H9 (cell line): ENCODE measurements at regions not wholly inside any gene's neighbourhood (a gene's known extent, or its start where the extent isn't known, plus 50 kb on each side); places are given as distances from the start of the nearest gene placed in this dataset.

Experiments used
- DNase-seq: peaks from one replicate; pipeline ENCODE4 v3.0.0-alpha.2; 2017
- H2AFZ ChIP-seq: one replicate; pipeline ENCODE4 v1.6.1; 2013; ENCODE audit warnings: mild to moderate bottlenecking, low read length, control low read depth, moderate library complexity
- H2AK5ac ChIP-seq: 2 replicates; pipeline ENCODE4 v1.6.1; 2013; ENCODE audit warnings: low read length, control low read depth, mixed read lengths; ENCODE audit not compliant: insufficient read length
- H2BK120ac ChIP-seq: one replicate; pipeline ENCODE4 v1.6.1; 2013; ENCODE audit warnings: low read depth, mild to moderate bottlenecking, low read length, control low read depth, inconsistent platforms; ENCODE audit not compliant: poor library complexity, severe bottlenecking
- H2BK12ac ChIP-seq: 2 replicates; pipeline ENCODE4 v1.6.1; 2013; ENCODE audit warnings: low read length, control low read depth, mixed read lengths, low read depth; ENCODE audit not compliant: insufficient read length
- H2BK15ac ChIP-seq: 2 replicates; pipeline ENCODE4 v1.6.1; 2013; ENCODE audit warnings: low read depth, low read length, control low read depth
- H2BK20ac ChIP-seq: one replicate; pipeline ENCODE4 v1.6.1; 2013; ENCODE audit warnings: low read depth, mild to moderate bottlenecking, low read length, control low read depth, inconsistent platforms; ENCODE audit not compliant: poor library complexity, severe bottlenecking
- H2BK5ac ChIP-seq: 2 replicates; pipeline ENCODE4 v1.6.1; 2013; ENCODE audit warnings: low read length, control low read depth, mixed read lengths; ENCODE audit not compliant: insufficient read length
- H3K14ac ChIP-seq: 2 replicates; pipeline ENCODE4 v1.6.1; 2013; ENCODE audit warnings: low read length, control low read depth; ENCODE audit not compliant: insufficient read depth
- H3K18ac ChIP-seq: 2 replicates; pipeline ENCODE4 v1.6.1; 2013; ENCODE audit warnings: low read depth, mild to moderate bottlenecking, mixed read lengths, low read length, control low read depth; ENCODE audit not compliant: insufficient read length
- H3K23ac ChIP-seq: 2 replicates; pipeline ENCODE4 v1.6.1; 2013; ENCODE audit warnings: low read length, control low read depth, mixed read lengths, low read depth; ENCODE audit not compliant: insufficient read length
- H3K23me2 ChIP-seq: 2 replicates; pipeline ENCODE4 v1.6.1; 2013; ENCODE audit warnings: low read depth, mild to moderate bottlenecking, mixed read lengths, low read length, control low read depth; ENCODE audit not compliant: insufficient read length, poor library complexity, severe bottlenecking
- H3K27ac ChIP-seq: 2 replicates; pipeline ENCODE4 v1.5.1; 2013; ENCODE audit warnings: low read length, control low read depth, mixed read lengths, low read depth; ENCODE audit not compliant: insufficient read length
- H3K27me3 ChIP-seq: 2 replicates; pipeline ENCODE4 v1.6.1; 2013; ENCODE audit warnings: low read length, control low read depth, inconsistent platforms; ENCODE audit not compliant: insufficient read depth
- H3K4ac ChIP-seq: 2 replicates; pipeline ENCODE4 v1.6.1; 2013; ENCODE audit warnings: low read depth, mild to moderate bottlenecking, control low read depth, inconsistent platforms, low read length, moderate library complexity
- H3K4me1 ChIP-seq: 2 replicates; pipeline ENCODE4 v1.6.1; 2013; ENCODE audit warnings: low read length, control low read depth, inconsistent platforms; ENCODE audit not compliant: insufficient read depth
- H3K4me2 ChIP-seq: 2 replicates; pipeline ENCODE4 v1.6.1; 2013; ENCODE audit warnings: low read length, control low read depth, mixed read lengths; ENCODE audit not compliant: insufficient read length, insufficient read depth
- H3K56ac ChIP-seq: 2 replicates; pipeline ENCODE4 v1.6.1; 2013; ENCODE audit warnings: low read depth, mild to moderate bottlenecking, mixed read lengths, low read length, control low read depth; ENCODE audit not compliant: insufficient read length
- H3K79me1 ChIP-seq: 2 replicates; pipeline ENCODE4 v1.6.1; 2013; ENCODE audit warnings: low read depth, mild to moderate bottlenecking, moderate library complexity, low read length, control low read depth, inconsistent platforms; ENCODE audit not compliant: insufficient read depth, poor library complexity, severe bottlenecking
- H3K79me2 ChIP-seq: 2 replicates; pipeline ENCODE4 v1.6.1; 2013; ENCODE audit warnings: low read length, control low read depth, inconsistent platforms; ENCODE audit not compliant: insufficient read depth
- H3K9ac ChIP-seq: 2 replicates; pipeline ENCODE4 v1.6.1; 2013; ENCODE audit warnings: low read length, control low read depth, mixed read lengths; ENCODE audit not compliant: insufficient read length; ENCODE audit errors: extremely low read depth
- H3K9me3 ChIP-seq: one replicate; pipeline ENCODE4 v1.6.1; 2013; ENCODE audit warnings: low read depth, low read length, inconsistent platforms; ENCODE audit not compliant: control insufficient read depth
- H3T11ph ChIP-seq: one replicate; pipeline ENCODE4 v1.6.1; 2013; ENCODE audit warnings: mild to moderate bottlenecking, low read length, control low read depth, inconsistent platforms
- H4K20me1 ChIP-seq: one replicate; pipeline ENCODE4 v1.6.1; 2013; ENCODE audit not compliant: control insufficient read depth, insufficient read length, insufficient read depth
- H4K5ac ChIP-seq: 2 replicates; pipeline ENCODE4 v1.6.1; 2013; ENCODE audit warnings: low read depth, mild to moderate bottlenecking, mixed read lengths, low read length, control low read depth; ENCODE audit not compliant: insufficient read length
- H4K8ac ChIP-seq: replicated peaks from 2 replicates; pipeline ENCODE4 v1.6.1; 2013; ENCODE audit warnings: low read length, control low read depth, mixed read lengths, low read depth; ENCODE audit not compliant: insufficient read length
- H4K91ac ChIP-seq: 2 replicates; pipeline ENCODE4 v1.6.1; 2013; ENCODE audit warnings: low read depth, mild to moderate bottlenecking, moderate library complexity, mixed read lengths, low read length, control low read depth; ENCODE audit not compliant: insufficient read length
- H3K27ac Mint-ChIP-seq, 3 experiments: 2 replicates in 2 of 3; 3 replicates in 1 of 3; pipeline ENCODE4 v1.8.0; 2020 to 2021; ENCODE audit warnings: mixed read lengths in 3 of 3, mild to moderate bottlenecking in 1 of 3, moderate library complexity in 1 of 3
- H3K27me3 Mint-ChIP-seq: 2 replicates; pipeline ENCODE4 v1.8.0; 2021; ENCODE audit warnings: low read depth, mild to moderate bottlenecking, moderate library complexity, mixed read lengths
- H3K36me3 Mint-ChIP-seq, 3 experiments: 2 replicates in 2 of 3; 3 replicates in 1 of 3; pipeline ENCODE4 v1.8.0; 2020 to 2021; ENCODE audit warnings: low read depth in 3 of 3, mixed read lengths in 3 of 3; ENCODE audit not compliant: insufficient read depth in 1 of 3
- H3K4me1 Mint-ChIP-seq, 2 experiments: 2 replicates each; pipeline ENCODE4 v1.8.0; 2020; ENCODE audit warnings: mixed read lengths in 2 of 2
- H3K4me3 Mint-ChIP-seq, 2 experiments: 2 replicates in 1 of 2; 3 replicates in 1 of 2; pipeline ENCODE4 v1.8.0; 2020 to 2021; ENCODE audit warnings: mild to moderate bottlenecking in 2 of 2, mixed read lengths in 2 of 2, moderate library complexity in 1 of 2
- H3K9me3 Mint-ChIP-seq, 2 experiments: 2 replicates in 1 of 2; 3 replicates in 1 of 2; pipeline ENCODE4 v1.8.0; 2020; ENCODE audit warnings: mild to moderate bottlenecking in 2 of 2, mixed read lengths in 2 of 2, moderate library complexity in 1 of 2
- WGBS: extraction: QIAGEN DNeasy Blood & Tissue Kit; methylation state at CpG from one replicate; pipeline ENCODE4 v1.1.7; 2013; ENCODE audit warnings: missing lambda C conversion rate, low lambda C conversion rate, mixed read lengths; ENCODE audit not compliant: insufficient read length; ENCODE audit errors: extremely low coverage; 5-methylcytosine and 5-hydroxymethylcytosine counted together
- TF ChIP-seq, protein P1 (sequence below): fragments of 200-600 bp; sonication (generic); conservative IDR thresholded peaks from 3 replicates; pipeline ENCODE4 v1.8.0; 2021; ENCODE audit warnings: antibody characterized with exemption, mild to moderate bottlenecking

DNA sequence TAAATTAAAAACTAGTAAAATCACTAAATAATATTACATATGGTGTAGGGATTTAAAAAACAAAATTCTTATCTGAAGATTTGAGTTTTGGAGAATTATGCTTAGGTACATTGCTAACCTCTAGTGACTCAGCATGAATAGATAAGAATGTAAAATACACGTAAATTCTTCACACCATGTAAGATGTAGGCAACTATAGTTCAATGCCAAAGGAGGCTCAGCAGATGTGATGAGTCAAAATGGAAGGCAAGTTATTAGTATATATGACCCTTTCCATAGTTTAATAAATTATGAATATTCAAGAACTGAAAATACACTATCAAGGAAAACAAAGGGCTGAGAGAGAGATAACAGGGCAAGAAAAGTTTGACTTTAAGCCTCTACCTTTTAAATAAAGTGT is 79.0 kb downstream of the MRPS30 start:
- H3K4me3 Mint-ChIP-seq, result no peak overlapping the region
- Histone ChIP-seq H3K56ac (no peak overlapping the region), H3K4me2 (no peak overlapping the region), H2BK120ac (no peak overlapping the region), H3K27me3 (no peaks in the 10 kb centered on the region), H4K91ac (no peak overlapping the region), H3K9me3 (no peaks in the 10 kb centered on the region), H3K23me2 (no peaks in the 10 kb centered on the region), H3K14ac (no peak overlapping the region), H3K4ac (no peak overlapping the region), H4K20me1 (no peaks in the 10 kb centered on the region), H3K79me2 (no peaks in the 10 kb centered on the region), H4K5ac (no peak overlapping the region), H3T11ph (no peak overlapping the region), H2BK12ac (no peak overlapping the region), H3K4me1 (no peaks in the 10 kb centered on the region), H2AFZ (no peak overlapping the region), H3K79me1 (no peaks in the 10 kb centered on the region), H2BK15ac (no peak overlapping the region), H2BK20ac (no peak overlapping the region), H2BK5ac (no peak overlapping the region), H3K27ac (no peak overlapping the region), H3K18ac (no peak overlapping the region), H3K23ac (no peak overlapping the region), H4K8ac (no peak overlapping the region), H2AK5ac (no peak overlapping the region), H3K9ac (no peak overlapping the region)
- WGBS, result no CpG with 5 or more reads among the region's 1 CpG
- TF ChIP-seq, protein P1, sequence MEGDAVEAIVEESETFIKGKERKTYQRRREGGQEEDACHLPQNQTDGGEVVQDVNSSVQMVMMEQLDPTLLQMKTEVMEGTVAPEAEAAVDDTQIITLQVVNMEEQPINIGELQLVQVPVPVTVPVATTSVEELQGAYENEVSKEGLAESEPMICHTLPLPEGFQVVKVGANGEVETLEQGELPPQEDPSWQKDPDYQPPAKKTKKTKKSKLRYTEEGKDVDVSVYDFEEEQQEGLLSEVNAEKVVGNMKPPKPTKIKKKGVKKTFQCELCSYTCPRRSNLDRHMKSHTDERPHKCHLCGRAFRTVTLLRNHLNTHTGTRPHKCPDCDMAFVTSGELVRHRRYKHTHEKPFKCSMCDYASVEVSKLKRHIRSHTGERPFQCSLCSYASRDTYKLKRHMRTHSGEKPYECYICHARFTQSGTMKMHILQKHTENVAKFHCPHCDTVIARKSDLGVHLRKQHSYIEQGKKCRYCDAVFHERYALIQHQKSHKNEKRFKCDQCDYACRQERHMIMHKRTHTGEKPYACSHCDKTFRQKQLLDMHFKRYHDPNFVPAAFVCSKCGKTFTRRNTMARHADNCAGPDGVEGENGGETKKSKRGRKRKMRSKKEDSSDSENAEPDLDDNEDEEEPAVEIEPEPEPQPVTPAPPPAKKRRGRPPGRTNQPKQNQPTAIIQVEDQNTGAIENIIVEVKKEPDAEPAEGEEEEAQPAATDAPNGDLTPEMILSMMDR, result no peak
- H3K36me3 Mint-ChIP-seq, result peaks cover 0 to 6% (median 0%) of the 10 kb centered on the region in 3 experiments; a peak in 2 of 7 replicates
- DNase-seq, result no peak
- H3K4me1 Mint-ChIP-seq, result no peaks in the 10 kb centered on the region; a peak in 1 of 4 replicates
- peaks cover 0 to 12% of the 10 kb centered on the region in 2 experiments; a peak in 4 of 5 replicates for H3K9me3 Mint-ChIP-seq
- no peaks in the 10 kb centered on the region for H3K27me3 Mint-ChIP-seq
- H3K27ac Mint-ChIP-seq, result no peak overlapping the region
